ENCODE measurements at regions not wholly inside any gene's neighbourhood (a gene's known extent, or its start where the extent isn't known, plus 50 kb on each side); places are given as distances from the start of the nearest gene placed in this dataset.

GRCh38 chr11:13897646-13898276 lies 64.8 kb upstream of the SPON1 start:
- no peak for TF ChIP-seq CTCF (IDR thresholded peaks at IDR 0.05)
- no peak for TF ChIP-seq POLR2A (IDR thresholded peaks at IDR 0.05)
